DMS53 treated with DMSO at 0.1 percent for 48 hours (cell line): ENCODE measurements at regions not wholly inside any gene's neighbourhood (a gene's known extent, or its start where the extent isn't known, plus 50 kb on each side); places are given as distances from the start of the nearest gene placed in this dataset.

Experiments used
- DNase-seq: peaks from one replicate; lab custom pipeline; 2025; ENCODE audit not compliant: unreplicated experiment; lab: John Stamatoyannopoulos, UW

DNA sequence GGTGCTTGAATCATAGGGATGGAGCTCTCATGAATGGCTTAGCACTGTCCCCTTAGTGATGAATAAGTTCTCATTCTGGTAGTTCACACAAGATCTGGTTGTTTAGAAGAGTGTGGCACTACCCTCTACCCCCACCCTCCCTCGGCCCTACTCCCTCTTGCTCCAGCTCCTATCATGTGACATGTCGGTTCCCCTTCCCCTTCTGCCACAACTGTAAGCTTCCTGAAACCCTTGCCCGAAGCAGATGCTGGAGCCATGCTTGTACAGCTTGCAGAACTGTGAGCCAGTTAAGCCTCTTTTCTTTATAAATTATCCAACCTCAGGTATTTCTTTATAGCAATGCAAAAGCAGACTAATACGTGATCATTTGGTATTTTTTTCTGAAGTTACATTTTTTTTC is 1012.6 kb downstream of the BCL11A start:
- no peak for DNase-seq

DNA sequence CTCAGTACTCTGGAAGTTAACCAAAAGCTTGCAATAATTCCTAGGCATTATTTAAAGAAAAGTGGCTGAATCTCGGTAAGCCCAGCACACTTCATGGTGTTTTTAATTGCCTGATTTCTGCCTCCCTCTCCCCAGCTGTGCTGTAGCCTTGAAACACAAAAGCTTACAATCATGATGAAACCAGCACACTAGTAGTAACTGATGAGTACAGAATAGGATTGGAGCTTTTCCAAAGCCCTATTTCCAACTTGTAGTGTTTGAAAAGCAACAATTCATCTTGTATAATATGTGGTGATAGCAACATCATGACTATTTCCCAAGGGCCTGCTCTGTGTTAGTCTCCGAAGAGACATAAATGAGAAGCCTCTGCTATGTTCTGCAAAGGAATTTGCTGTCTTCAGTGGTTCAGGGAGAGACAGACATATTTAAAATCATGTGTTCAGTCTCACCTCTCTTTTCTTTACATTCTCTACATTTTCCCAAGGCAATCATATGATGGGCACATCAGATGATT is 1015.0 kb downstream of the BCL11A start:
- no peak for DNase-seq

DNA sequence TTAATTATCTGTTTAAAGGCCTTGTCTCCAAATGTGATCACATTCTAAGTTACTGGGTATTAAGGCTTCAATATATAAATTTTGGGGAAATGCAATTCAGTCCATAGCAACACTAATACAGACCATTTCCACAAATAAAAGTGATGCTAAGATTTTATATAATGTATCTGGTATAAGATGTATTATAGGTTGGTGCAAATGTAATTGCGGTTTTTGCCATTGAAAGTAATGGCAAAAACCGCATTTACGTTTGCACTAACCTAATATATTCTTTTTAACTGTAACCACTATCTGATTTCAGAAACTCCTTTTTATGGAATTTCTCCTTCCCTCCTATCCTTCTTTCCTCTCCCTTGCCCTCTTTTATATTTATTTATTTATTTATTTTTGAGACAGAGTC is 1020.6 kb downstream of the BCL11A start:
- DNase-seq = no peak

DNA sequence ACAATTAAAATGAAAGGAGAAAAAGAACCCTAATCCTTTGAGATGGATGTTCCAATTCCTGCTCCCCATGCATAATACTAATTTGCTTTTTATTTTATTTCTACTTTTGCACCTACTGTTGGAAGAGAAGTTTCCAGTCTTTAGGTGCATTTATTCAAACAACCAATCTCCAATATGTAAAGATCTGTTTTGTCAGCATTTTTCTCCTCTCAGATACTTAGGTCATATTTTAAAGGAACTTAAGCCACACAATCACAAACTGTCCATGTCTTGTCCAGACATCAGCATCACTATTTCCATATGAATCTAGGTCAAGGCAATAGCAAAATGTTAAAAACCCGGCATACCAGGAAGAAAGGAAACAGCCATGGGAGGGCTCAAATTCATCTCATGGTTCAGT is 1023.2 kb downstream of the BCL11A start:
- no peak for DNase-seq

DNA sequence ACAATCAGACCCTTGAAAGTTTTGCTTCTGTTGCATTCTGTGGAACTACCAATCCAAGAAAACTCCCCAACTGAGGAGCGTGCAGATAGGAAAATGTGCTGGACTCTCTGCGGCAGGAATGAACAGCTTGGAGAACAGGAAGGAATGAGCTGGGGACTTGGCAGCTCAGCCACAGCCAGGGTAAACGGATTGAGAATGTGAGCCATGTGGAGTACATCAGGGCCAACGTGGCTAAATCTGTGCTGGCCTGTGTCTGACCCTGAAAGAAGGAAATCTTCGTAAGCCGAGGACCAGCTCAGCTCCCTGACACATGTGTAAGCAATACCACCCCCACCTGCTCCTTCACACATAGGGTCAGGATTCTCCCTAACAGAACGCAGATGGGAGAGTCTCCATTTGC is 1023.7 kb downstream of the BCL11A start:
- DNase-seq = no peak

DNA sequence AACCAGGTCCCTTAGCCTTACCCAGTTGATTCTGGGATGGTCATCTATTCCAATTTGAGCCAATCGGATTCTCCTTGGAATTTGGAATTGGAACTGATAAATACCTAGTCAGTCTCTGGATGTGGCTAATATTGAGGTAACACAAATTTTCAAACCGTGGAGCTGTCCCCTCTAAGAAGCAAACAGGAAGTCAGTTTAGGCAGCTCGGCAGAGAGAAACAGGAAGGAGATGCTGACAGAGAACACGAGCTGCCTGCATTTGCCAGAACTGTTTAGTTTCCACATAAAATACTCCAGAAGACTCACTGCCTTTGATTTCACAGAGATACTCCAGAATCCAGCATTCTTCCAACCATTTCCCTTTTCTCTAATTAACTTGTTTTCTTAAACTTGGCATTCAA is 1024.9 kb downstream of the BCL11A start:
- DNase-seq = no peak

DNA sequence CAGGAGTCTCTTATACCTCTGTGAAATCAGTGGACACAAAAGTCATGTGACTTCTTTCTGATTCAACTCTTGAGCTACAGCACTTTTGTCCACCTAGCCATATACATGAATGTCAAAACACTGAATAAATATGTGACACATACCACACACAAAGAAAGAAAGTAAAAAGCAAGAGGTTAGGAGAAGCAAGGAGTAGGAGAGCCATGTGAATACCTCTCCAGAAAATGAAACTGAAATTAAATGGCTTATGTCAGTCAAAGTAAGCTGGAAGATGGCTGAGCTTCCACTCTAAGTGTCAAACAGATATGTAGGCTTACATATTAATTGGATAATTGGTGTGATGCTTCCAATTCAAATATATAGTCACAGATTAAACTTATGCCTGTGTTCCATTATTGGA is 1050.5 kb downstream of the BCL11A start:
- DNase-seq = no peak

DNA sequence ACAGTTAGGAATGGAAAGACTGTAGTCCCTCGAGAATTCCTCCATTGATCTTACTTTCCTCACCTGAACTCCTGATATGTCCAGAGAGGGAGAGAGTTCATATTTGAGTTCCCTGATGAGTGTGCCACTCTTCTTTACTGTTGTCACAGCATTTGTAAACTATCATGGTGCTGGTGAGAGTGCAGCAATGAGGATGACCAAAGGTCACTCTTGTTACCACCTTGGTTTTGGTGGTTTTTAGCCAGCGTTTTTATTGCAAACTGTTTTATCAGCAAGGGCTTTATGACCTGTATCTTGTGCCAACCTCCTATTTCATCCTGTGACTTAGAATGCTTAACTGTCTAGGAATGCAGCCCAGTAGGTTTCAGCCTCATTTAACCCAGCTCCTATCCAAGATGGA is 1062.5 kb downstream of the BCL11A start:
- DNase-seq = no peak

DNA sequence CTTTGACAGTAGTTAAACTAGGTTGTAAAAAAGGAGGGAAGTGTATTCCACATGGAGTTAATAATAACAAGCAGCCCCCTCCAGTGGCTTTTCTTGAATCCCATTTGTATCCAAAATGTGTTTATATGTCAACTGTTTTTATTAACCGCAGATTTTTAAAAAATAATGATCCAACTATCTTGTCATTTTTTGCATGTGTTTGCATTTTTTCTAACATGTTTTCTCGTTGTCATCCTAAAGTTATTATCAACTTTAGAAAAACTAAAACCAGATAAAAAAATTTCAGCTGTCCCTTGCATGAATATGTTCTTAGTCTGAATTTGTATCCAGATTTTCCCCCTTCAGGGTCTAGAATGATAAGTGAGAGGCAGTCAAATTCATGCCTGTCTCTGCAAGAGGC is 1063.3 kb downstream of the BCL11A start:
- DNase-seq = no peak

DNA sequence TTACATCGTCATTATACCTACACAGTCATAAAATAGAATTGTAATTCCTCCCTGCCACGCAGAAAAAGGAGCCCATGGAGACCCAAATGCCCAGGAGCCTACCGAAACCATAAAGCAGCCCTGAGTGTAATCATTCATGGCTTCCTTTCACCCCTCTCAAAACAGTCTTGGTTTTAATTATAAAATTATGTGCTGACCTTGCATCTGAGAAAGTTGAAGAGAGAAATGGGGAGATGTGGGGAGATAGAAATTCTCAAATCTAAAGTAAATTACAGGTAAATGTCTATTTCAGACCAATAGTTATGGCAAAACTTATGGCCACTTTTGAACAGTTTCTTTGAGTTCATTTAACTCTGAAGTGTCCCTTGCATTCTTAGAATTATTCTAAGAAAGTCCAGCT is 1068.8 kb downstream of the BCL11A start:
- no peak for DNase-seq

DNA sequence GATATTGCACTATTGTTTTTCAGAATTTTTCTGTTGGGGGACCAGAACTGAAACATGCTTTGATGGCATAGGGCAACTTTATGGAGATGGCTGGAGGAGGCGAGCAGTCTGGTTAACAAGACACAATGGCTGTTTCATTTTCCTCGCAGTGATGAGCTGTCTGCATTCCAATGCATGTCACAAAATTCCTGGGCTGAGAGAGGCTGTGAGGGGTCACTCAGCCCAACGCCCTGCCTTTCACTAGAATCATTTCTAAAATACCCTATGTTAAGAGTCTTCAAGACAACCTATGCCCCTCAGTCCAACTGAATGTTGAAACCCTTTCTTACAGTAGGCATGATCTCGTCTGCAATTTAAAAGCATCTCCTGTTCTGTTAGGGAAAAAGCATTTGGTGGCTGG is 1090.0 kb downstream of the BCL11A start:
- DNase-seq = no peak

DNA sequence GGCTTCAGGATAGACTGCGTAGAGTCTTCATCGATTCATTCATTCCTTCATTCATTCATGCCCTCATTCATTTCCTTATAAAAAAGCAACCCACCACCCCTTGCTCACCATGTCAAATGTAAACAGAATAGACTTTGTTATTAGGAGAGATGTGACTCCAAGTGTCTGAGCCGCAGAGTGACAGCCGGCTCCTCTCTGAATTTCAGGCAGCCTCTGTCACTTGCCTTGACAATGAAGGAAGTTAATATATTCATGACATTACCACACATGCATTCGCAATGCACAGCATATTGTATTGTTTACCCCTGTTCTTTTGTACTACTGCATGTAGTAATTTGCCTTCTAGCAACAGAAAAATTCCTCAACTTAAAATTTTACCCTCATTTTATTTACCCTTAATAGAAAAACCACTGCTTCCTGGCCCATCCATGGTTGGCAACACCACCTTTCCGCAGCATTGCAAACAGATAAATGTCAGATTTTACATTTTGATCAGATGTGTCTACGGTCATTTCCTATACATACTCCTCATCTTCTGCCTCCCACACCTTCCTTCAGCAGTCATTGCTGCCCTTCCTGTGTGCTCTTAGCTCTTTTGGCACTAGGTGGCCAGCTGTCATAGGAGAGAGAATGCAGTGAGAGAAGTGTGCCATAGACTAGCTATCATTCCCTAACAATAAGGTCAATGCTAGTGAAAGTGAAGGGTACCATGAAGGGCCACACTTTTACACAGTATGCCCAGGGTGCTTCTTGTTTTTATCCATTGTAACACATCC is 1090.8 kb downstream of the BCL11A start:
- no peak for DNase-seq

DNA sequence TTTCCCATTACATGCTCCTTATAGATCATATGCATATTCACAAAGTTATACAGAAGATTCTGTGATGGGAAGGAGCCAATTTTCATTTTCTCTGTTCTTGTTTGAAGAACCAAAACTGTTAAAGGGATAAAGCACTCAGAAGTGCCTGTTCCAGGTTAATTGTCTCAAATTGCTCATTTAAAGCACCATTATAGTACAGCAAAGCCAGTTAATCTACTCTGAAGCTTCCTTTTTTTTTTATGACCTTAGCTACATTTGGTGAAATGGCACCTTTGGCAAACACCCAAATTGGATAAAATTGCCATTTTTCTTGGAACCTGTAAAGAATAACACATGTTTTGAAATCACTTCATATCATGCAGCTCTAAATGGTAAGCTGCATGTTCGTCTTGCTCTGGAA is 1092.3 kb downstream of the BCL11A start:
- no peak for DNase-seq

DNA sequence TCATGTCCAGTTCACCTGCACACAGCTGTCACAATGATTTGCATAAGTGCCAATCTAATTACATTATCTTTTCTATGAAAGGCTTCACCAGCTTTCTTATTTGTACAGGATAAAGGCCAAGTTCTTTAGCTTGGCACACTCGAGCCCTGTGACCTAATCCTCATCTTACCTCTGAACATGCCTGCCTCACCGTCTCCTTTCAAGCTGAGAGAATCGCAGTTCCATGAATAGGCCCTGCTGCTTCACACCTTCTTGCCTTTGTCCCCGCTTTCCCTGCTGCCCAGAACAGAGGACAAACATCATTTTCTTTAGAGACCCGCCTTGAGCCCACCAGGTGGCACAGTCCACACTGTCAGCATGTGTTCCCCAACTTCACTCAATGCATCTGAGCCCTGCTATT is 1094.7 kb downstream of the BCL11A start:
- DNase-seq = no peak

DNA sequence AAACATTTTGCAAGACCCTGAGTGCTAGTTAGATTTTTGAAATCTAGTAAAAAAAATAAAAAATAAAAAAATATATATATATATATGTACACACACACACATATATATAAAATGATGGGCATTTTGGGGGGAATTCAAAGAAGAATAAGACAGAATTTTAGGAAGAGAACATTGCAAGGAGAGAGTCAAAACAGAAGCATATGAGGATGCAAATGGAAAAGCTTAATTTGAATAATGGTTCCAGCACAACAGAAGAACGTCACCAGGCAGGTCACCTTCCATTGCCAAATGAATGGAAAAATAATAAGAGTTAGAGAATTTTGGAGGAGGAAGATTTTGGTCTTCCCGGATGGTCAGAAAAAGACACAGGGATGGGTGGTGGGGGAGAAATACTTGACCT is 1097.2 kb downstream of the BCL11A start:
- no peak for DNase-seq

DNA sequence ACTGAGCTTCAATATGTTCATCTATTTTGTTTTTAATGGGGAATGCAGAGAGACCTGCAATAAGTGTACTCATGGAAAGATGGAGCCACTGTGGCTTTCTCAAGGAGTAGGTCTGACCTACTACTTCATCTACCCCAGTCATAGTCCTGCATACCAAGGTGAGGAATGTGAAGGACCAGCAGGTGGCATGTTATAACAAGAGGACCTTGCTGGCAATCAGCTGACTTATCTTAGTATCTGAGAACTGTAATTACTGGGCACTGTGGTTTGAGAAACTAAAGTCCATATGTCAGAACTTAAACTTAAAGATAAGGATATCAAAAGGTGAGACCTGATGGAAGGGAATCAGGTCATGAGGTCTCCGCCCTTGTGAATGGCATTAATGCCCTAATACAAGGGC is 1104.2 kb downstream of the BCL11A start:
- DNase-seq = peak; percentile 8

DNA sequence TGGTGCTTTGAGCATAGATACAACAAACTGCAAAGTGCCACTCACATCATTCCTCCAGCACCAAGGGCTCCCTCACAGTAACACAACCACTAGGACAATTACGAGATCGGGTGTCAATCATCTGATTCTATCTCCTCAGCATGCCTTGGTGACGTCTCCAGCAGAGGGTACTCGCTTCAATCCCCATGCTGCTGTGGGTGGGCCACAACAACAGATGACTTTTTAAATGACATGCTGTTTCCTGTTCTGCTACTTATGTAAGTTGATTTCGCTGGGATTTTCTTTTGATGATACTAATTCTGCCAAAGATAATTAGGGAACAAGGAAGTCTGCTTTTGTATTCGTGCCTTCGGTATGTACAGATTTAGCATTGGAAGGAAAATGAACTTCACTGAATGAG is 1113.0 kb downstream of the BCL11A start:
- no peak for DNase-seq

DNA sequence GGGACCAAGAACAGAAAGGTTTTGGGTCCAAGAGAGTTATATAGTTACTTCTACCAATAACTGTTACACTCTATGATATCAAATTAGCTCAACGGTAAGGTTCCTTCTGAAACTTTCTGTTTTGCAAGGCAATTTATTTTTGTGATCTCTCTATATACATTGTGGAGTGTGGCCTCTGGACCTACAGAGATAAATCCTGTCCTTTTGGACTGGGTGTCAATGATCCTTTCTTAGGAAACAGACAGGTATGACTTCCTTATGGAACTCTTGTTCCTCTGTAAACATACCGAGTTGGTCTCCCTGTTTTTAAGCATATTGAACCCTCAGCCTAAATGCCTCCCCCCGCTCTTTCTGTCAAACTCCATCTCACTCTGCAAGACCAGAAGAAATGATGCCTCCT is 1117.8 kb downstream of the BCL11A start:
- no peak for DNase-seq

DNA sequence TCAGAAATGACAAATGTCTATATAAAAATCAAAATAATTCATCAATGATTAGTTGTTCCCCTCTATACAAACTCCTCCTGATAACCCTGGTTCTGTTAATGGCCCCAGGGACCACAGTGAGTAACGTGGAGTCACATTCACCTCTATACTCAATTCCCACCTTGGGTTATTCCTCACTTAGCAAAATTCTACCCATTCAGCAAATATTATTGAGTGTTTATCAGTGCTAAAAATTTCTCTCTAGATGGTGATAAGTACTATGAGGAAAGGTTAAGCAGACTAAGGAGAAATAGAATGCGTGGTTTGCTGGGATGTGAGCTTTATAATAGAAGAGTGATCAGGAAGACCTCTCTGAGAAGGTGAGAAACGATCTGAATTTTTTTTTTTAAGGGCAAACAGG is 1124.5 kb downstream of the BCL11A start:
- DNase-seq = no peak

DNA sequence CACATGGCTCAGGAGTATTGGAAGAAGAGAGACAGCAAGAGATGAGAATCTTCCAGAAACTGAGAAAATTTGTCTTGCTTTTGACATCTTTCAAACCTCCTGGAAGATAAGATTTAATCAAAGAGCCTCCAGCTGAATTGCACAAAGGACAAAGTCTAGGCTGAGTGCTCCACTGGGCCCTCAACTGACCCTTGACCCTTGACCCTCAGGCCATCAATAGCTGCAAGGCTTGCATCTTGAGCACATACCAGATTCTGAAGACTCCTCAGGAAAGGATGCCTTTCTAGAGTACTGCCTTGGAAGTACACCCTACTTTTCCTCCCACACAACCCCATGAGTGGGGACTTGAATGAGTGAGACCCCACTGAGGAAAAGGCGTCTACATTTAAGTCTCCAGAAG is 1125.5 kb downstream of the BCL11A start:
- no peak for DNase-seq

DNA sequence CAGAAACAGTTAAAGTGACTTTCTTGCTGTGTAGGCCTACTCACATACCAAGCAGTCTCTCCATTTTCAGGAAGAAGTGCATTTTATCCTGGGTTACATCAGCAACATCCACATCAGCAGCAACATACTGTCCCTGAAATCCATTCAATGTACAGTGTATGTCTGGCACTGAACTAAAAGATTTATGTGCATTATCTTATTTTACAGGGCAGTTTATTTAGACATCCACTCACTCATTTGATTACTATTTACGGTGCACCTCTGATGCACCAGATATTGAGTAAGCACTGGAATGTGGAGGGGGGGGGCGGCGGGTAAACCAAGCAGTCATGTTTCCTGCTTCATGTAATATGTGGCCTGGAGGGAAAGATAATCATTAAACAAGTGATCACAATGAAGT is 1128.2 kb downstream of the BCL11A start:
- DNase-seq = no peak

DNA sequence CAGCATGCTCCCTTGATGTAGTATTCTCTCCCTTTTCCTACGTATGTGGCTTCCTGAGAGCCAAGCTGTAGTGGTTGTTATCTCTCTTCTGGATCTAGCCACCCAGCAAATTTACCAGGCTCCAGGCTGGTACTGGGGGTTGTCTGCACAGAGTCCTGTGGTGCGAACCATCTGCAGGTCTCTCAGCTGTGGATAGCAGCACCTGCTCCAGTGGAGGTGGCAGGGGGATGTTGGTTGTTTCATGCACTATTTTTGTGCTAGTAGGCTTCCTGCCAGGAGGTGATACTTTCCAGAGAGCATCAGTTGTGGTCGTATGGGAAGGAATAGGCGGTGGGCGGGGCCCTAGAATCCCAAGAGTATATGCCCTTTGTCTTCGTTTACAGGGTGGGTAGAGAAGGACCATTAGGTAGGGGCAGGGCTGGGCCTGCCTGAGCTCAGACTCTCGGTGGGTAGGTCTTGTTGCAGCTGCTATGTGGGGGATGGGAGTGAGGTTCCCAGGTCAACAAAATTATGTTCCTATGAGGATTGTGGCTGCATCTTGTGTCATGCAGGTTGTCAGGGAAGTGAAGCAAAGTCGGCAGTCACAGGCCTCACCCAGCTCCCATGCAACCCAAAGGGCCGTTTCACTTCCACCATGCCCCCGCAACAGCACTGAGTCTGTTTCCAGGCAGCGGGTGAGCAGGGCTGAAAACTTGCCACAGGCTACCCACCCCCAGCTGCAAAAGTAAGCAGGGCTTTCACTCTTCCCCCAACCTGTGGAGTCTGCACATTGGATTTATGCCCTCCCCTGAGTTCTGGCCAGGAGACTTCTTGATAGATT is 1139.5 kb downstream of the BCL11A start:
- no peak for DNase-seq
